HEK293 (cell line): ENCODE measurements at regions not wholly inside any gene's neighbourhood (a gene's known extent, or its start where the extent isn't known, plus 50 kb on each side); places are given as distances from the start of the nearest gene placed in this dataset.

Source experiments
- CTCF ChIA-PET: fragments of 350-600 bp; formaldehyde crosslinking; extraction: SDS; loops from one replicate; lab custom pipeline; 2021; ENCODE audit warnings: antibody characterized with exemption; lab: Yijun Ruan, JAX
- POLR2A ChIA-PET: fragments of 300-600 bp; formaldehyde crosslinking; extraction: SDS; loops from one replicate; lab custom pipeline; 2020; ENCODE audit warnings: antibody characterized with exemption, inconsistent platforms; lab: Yijun Ruan, JAX
- H3K27ac ChIP-seq: fragments of 200-500 bp; sonication (Bioruptor generic); 2 replicates; pipeline ENCODE4 v1.5.1; 2014; ENCODE audit warnings: low read depth, low read length, control low read depth, inconsistent platforms; ENCODE audit errors: extremely low read depth
- H3K36me3 ChIP-seq, 2 experiments: fragments of 200-500 bp in 1 of 2; sonication (Bioruptor generic) in 1 of 2; 1 replicate in 1 of 2; 2 replicates in 1 of 2; pipeline ENCODE4 v1.5.1; 2014 to 2017; ENCODE audit warnings: inconsistent platforms in 2 of 2, low read length in 2 of 2; ENCODE audit not compliant: control insufficient read depth in 2 of 2, insufficient read depth in 1 of 2
- H3K4me1 ChIP-seq: fragments of 200-500 bp; sonication (Bioruptor generic); 2 replicates; pipeline ENCODE4 v1.5.1; 2014; ENCODE audit warnings: mild to moderate bottlenecking, low read length, inconsistent platforms; ENCODE audit not compliant: control insufficient read depth, insufficient read depth
- H3K4me3 ChIP-seq: 2 replicates; pipeline ENCODE4 v1.5.1; 2011; ENCODE audit warnings: low read depth, mild to moderate bottlenecking, control low read depth, low read length, moderate library complexity
- H3K9me3 ChIP-seq: fragments of 200-500 bp; sonication (Bioruptor generic); 2 replicates; pipeline ENCODE4 v1.5.1; 2014; ENCODE audit warnings: low read depth, low read length, inconsistent platforms; ENCODE audit not compliant: control insufficient read depth, insufficient read depth
- ATF2 ChIP-seq: fragments of 450-650 bp; formaldehyde crosslinking; IDR thresholded peaks from 2 replicates; pipeline ENCODE4 v1.5.1; 2016; ENCODE audit warnings: missing biosample characterization, missing genetic modification characterization, low read depth
- GLIS1 ChIP-seq: fragments of 450-650 bp; formaldehyde crosslinking; IDR thresholded peaks from 2 replicates; pipeline ENCODE4 v1.5.1; 2016; ENCODE audit warnings: missing biosample characterization, missing genetic modification characterization
- KLF16 ChIP-seq: fragments of 450-650 bp; formaldehyde crosslinking; IDR thresholded peaks from 2 replicates; pipeline ENCODE4 v1.5.1; 2017; ENCODE audit warnings: missing biosample characterization, missing genetic modification characterization
- KLF8 ChIP-seq: fragments of 450-650 bp; formaldehyde crosslinking; IDR thresholded peaks from 2 replicates; pipeline ENCODE4 v1.5.1; 2016; ENCODE audit warnings: missing biosample characterization, missing genetic modification characterization
- YY1 ChIP-seq: fragments of 450-650 bp; formaldehyde crosslinking; IDR thresholded peaks from 2 replicates; pipeline ENCODE4 v1.5.1; 2018; ENCODE audit warnings: missing biosample characterization, missing genetic modification characterization
- ZFP41 ChIP-seq: fragments of 450-650 bp; formaldehyde crosslinking; IDR thresholded peaks from 2 replicates; pipeline ENCODE4 v1.5.1; 2016; ENCODE audit warnings: missing biosample characterization, missing genetic modification characterization, borderline replicate concordance
- ZNF146 ChIP-seq: fragments of 450-650 bp; formaldehyde crosslinking; IDR thresholded peaks from 2 replicates; pipeline ENCODE4 v1.5.1; 2016; ENCODE audit warnings: missing biosample characterization, missing genetic modification characterization
- ZNF155 ChIP-seq: fragments of 450-650 bp; formaldehyde crosslinking; IDR thresholded peaks from 2 replicates; pipeline ENCODE4 v1.5.1; 2016; ENCODE audit warnings: missing biosample characterization, missing genetic modification characterization
- ZNF175 ChIP-seq: fragments of 450-650 bp; formaldehyde crosslinking; IDR thresholded peaks from 2 replicates; pipeline ENCODE4 v1.5.1; 2016; ENCODE audit warnings: missing biosample characterization, missing genetic modification characterization
- ZNF211 ChIP-seq: fragments of 450-650 bp; formaldehyde crosslinking; IDR thresholded peaks from 2 replicates; pipeline ENCODE4 v1.5.1; 2016; ENCODE audit warnings: low read depth, missing biosample characterization, missing genetic modification characterization
- ZNF248 ChIP-seq: fragments of 450-650 bp; formaldehyde crosslinking; IDR thresholded peaks from 2 replicates; pipeline ENCODE4 v1.5.1; 2017; ENCODE audit warnings: missing biosample characterization, missing genetic modification characterization
- ZNF26 ChIP-seq: fragments of 450-650 bp; formaldehyde crosslinking; IDR thresholded peaks from 2 replicates; pipeline ENCODE4 v1.5.1; 2016; ENCODE audit warnings: missing biosample characterization, missing genetic modification characterization
- ZNF488 ChIP-seq: fragments of 450-650 bp; formaldehyde crosslinking; IDR thresholded peaks from 2 replicates; pipeline ENCODE4 v1.5.1; 2016; ENCODE audit warnings: missing biosample characterization, missing genetic modification characterization
- ZNF501 ChIP-seq: fragments of 450-650 bp; formaldehyde crosslinking; IDR thresholded peaks from 2 replicates; pipeline ENCODE4 v1.5.1; 2016; ENCODE audit warnings: missing biosample characterization, missing genetic modification characterization
- ZNF529 ChIP-seq: fragments of 450-650 bp; formaldehyde crosslinking; IDR thresholded peaks from 2 replicates; pipeline ENCODE4 v1.5.1; 2017; ENCODE audit warnings: missing genetic modification characterization, missing biosample characterization; ENCODE audit not compliant: insufficient replicate concordance
- ZNF555 ChIP-seq: fragments of 450-650 bp; formaldehyde crosslinking; conservative IDR thresholded peaks from 2 replicates; pipeline ENCODE4 v1.5.1; 2017; ENCODE audit warnings: missing biosample characterization, mild to moderate bottlenecking, missing genetic modification characterization, inconsistent platforms
- ZNF580 ChIP-seq: fragments of 450-650 bp; formaldehyde crosslinking; IDR thresholded peaks from 2 replicates; pipeline ENCODE4 v1.5.1; 2016; ENCODE audit warnings: missing biosample characterization, missing genetic modification characterization
- ZNF621 ChIP-seq: fragments of 450-650 bp; formaldehyde crosslinking; IDR thresholded peaks from 2 replicates; pipeline ENCODE4 v1.5.1; 2017; ENCODE audit warnings: missing biosample characterization, missing genetic modification characterization
- ZNF639 ChIP-seq: fragments of 450-650 bp; formaldehyde crosslinking; IDR thresholded peaks from 2 replicates; pipeline ENCODE4 v1.5.1; 2016; ENCODE audit warnings: missing biosample characterization, missing genetic modification characterization
- ZNF837 ChIP-seq: fragments of 450-650 bp; formaldehyde crosslinking; IDR thresholded peaks from 2 replicates; pipeline ENCODE4 v1.5.1; 2016; ENCODE audit warnings: missing biosample characterization, missing genetic modification characterization
- ZSCAN16 ChIP-seq: fragments of 450-650 bp; formaldehyde crosslinking; IDR thresholded peaks from 2 replicates; pipeline ENCODE4 v1.5.1; 2016; ENCODE audit warnings: missing biosample characterization, missing genetic modification characterization

- TF ChIP-seq GLIS1 (peak; percentile 66), ZNF488 (tag by site-specific recombination) (no peak)
- TF ChIP-seq, all 188 proteins: peak for 4
Measured at GRCh38 chr18:79614211-79614955, 65.2 kb upstream of the CTDP1 start (continued).

- CTCF ChIA-PET: no interaction called here
- Histone ChIP-seq H3K4me1 (no peaks in the 10 kb centered on the region), H3K9me3 (peaks cover 2% of the 10 kb centered on the region; the same call in 1 of the 2 replicates), H3K27ac (no peak overlapping the region), H3K4me3 (no peak overlapping the region), H3K36me3 (no peaks in the 10 kb centered on the region)
- POLR2A ChIA-PET: no interaction called here
- TF ChIP-seq ZNF580 (tag by site-specific recombination) (no peak), ZNF248 (tag by site-specific recombination) (no peak), KLF16 (tag by site-specific recombination) (no peak), ZNF555 (tag by site-specific recombination) (no peak), ZNF639 (tag by site-specific recombination) (no peak), ZNF837 (no peak), ZNF211 (tag by site-specific recombination) (no peak), ZNF529 (tag by site-specific recombination) (no peak), ZNF501 (tag by site-specific recombination) (no peak), YY1 (tag by site-specific recombination) (no peak), ZNF146 (no peak), ZFP41 (tag by site-specific recombination) (no peak), ZNF175 (no peak), ZNF155 (no peak), KLF8 (tag by site-specific recombination) (no peak), ATF2 (tag by site-specific recombination) (no peak), ZSCAN16 (no peak), ZNF621 (no peak), ZNF26 (no peak)
Measured at GRCh38 chr18:79615091-79615490, 64.5 kb upstream of the CTDP1 start.
